Renal cortex interstitium (tissue), 11 donors: ENCODE measurements at regions not wholly inside any gene's neighbourhood (a gene's known extent, or its start where the extent isn't known, plus 50 kb on each side); places are given as distances from the start of the nearest gene placed in this dataset.
"Not testable (repeated sequence)": the region's sequence is repeated elsewhere in the genome, so short reads cannot be mapped to it uniquely, and the experiment has no call there.

Source experiments
- DNase-seq, 11 donors: peaks; one replicate each; pipeline ENCODE4 v3.0.0-alpha.2; 2013; ENCODE audit warnings: low read depth in 9 of 11, low spot score in 4 of 11; ENCODE audit errors: extremely low read depth in 1 of 11

DNA sequence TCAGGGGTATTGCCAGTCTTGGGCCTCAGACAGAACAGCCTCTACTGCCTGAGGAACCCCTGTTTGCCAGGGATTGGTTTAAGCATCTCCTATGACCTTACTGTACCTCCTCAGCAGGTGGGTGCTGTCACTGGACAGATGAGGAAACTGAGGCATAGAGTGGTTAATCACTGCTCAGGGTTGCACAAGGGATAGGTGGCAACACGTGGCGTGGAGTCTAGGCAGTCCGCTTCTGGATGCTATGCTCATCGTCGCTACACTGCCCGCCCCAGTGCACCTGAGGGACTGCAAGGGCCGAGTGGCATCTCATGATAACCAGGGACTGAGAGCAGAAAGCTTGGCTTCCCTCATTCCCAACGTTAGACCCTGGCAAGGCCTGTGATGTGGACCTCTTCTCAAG, 101.8 kb upstream of the SULF2 start:
- DNase-seq = no peak

DNA sequence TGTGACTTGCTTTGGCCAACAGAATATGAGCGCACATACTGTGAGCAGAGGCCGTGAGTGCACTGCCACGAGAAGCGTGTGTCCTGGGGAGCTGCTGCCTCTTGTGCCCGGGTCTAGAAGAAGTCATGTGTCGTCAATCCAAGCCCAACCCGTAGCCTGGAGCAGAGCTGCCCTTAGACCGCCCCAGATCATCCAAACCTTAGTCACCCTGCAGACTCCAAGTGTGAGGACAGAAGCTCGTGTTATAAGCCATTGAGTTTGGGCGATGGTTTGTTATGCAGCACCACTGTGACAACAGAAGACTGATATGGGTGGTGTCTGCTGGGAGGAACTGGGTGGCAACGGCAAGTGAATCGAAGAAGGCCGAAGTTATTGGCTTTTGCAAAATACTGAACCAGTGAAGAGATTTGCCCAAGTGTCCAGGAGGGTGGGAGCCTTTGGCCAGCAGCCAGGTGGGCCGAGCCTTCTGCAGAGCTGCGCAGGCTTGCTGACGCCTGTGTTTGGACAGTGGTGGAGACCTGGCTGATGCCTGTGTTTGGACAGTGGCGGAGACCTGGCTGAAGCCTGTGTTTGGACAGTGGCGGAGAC, 101.3 kb upstream of the SULF2 start:
- DNase-seq = no peak

DNA sequence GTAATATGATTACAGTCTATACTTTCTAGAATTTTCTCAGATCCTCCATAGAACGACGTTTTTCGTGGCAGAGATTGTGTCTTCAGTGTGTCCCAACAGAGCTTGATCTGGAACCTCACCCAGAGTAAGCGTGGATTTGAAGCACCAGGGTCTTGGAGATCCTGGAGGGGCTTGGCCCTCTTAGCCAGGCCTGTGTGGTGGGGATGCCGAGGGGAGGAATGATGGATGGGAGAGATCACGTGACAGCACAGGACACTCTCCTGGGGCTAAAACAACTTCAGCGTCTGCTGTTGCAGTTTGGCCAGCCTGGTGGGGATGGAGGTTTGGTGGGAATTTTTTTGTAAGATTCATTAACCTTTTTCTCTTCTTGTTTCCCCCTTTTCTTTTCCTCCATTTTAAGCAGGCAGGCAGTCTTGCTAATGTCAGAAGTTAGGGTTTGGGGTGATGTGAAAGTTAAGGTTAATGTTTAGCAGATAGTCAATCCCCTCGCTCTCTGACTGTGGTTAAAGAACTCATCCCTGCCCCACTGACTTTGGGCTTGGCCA, 100.7 kb upstream of the SULF2 start:
- no peak for DNase-seq

DNA sequence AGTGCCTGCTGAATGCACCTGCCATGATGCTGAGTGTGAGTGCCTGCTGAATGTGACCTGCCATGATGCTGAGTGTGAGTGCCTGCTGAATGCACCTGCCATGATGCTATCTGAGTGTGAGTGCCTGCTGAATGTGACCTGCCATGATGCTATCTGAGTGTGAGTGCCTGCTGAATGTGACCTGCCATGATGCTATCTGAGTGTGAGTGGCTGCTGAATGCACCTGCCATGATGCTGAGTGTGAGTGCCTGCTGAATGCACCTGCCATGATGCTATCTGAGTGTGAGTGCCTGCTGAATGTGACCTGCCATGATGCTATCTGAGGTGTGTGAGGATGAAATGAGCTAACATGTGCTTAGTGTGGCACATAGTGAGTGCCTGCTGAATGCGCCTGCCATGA, 98.7 kb upstream of the SULF2 start:
- not testable (repeated sequence) for DNase-seq

DNA sequence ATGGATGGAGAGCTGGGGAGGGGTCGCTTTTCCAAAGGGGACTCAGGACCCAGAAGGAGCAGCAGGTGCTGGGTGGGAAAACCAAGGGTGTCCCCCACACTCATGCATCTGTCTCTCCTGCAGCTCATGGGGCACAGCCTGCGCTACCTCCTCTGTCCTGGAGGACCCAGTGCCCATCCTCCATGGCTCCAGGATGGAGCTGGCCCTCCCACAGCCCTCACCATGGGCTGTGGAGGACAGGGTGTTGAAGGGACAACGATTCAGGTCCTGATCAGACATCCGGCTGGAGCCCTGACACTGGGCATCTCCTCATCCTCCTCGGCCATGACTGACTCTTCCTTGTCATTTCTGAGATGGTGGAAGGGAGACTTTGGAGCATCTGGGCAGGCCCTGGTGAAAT, 97.9 kb upstream of the SULF2 start:
- no peak for DNase-seq

DNA sequence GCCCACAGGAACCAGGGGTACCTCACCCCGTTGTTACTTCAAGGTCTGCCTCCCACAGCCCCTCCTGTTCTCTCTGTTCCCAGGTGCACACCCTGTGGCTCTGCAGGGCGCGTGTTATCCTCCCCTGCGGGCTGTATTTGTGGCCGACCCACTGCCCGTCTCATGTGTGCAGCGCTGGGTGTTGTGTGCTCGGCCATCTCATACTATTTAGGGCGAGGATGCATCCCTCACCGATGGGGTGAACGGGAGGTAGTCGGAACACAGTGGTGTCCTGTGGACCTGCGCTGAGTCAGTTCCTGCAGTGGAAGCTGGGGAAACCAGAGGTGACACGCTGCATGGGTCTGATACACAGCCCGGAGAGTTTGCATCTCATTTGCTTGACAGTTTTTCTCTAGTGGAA, 94.5 kb upstream of the SULF2 start:
- no peak for DNase-seq

DNA sequence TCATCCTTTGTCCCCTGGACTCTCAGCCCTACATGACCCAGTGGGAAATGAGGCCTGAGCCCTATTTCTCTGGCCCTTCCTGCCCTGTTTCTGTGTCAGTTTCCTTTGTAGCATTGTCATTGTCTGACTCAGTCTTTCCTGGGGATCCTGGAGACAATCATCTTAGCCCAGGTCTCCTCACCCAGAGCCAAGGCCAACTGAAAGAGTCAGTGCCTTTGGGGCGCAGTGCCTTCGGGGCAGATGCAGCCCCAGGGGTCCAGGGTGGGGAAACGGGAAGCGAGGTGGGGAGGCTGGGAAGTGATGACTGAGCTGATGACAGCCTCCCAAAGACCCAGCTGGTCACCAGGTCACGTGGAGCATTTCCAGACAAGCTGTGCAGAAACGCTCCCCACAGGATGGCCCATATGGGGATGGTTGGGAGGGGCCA, 93.3 kb upstream of the SULF2 start:
- no peak for DNase-seq

DNA sequence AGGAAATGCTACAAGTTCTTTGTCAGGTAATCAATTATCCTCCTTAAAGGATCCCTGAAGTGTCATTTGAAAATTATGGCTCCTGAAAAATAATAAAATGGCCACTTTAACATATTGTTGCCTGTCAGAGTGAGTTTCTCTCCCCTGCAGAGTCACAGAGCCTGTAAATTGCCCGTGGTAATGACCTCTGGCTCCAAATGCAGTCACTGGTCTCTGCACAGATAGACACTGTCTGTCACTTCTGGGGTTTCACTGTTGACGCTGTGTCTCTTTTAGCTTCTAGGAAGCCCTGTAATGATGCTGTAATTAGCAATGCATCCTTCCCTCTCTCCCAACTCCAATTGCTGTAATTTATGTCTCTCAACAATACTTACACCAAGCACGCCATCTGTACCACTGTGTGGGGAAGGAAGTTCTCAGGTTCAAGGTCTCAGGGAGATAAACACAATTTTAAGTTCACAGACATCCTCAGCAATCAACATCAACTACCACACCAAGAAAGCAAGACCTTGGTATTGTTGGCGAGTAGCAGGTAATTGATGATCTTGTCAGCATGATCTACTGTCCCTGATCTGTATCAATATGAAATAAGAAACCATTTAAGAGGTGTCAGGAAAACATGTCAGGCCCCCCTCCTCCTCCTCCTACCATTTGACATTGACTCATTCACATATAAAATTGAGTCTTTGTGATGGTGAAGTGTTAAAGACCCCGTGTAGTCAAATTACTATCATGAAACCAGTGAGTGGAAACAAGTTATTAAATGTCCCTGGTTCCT, 91.2 kb upstream of the SULF2 start:
- DNase-seq = peak in 2 of 11 donors; percentile 39 to 45

DNA sequence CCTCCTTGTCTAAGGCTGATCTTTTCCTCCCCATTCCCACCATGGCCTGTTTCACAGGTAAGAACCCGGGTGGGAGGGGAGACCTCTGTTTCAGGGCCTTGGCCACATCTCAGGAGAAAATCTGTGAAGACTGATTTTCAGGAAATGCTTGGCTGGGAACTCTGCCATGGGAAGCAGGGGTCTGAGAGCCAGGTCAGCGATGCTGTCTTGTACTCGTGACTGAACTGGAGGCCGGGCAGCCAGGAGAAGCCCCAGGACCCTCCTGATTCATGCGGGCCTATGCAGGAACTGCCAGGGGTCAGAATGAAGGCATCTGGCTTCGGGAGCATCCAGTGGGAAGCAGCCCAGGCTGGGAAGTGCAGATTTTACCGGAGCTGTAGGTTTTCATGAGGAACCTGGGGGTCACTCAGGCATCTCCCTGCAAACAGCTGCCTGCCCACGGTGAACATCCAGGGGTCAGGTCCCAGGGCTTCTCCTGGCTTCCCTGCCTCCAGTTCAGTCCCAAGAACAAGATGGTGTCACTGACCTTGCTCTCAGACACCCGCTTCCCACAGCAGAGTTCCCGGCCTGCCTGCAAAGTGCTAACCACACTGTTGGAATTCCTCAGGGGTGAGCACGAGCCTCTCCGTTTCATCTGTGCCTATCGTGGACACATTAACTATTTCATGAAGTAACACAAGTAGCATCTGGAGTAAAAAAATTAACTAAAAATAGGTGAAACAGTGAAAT, 90.2 kb upstream of the SULF2 start:
- no peak for DNase-seq

DNA sequence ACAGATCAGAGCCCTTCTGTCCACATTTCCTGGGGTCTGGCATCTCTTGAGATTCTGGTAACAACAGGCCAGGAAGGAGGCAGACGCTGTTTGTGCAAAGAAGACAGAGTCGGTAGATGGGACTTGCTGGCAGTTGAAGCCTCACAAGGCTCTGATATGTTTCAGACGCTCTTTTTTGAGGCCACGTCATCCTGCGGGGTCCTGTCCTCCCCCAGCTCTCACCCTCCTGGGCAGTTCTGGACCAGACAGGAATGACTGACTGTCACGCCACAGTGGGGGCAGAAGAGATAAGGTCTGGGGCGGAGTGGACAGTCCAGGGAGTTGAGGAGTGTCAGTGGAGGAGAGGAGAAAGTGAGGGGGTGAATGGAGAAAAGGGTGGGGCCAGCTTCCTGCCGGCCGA, 87.1 kb upstream of the SULF2 start:
- DNase-seq = no peak

DNA sequence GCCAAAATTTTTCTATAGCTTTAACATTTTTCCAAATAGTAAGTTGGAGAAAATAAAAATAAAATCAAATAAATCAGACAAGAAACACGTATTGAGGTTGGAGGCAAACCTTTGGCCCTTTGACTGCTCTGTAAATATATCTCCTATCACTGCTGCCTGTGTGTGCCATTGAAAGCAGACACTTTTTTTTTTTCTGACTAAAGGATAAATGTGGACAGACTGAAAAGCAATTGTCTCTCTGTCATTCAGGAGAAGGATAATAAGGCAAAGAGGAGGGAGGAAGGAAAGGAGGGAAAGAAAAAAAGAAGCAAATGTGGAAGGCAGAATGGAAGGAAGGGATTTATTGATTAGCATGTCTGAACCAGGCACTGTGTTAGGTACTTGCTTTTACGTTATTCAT, 85.2 kb upstream of the SULF2 start:
- no peak for DNase-seq

DNA sequence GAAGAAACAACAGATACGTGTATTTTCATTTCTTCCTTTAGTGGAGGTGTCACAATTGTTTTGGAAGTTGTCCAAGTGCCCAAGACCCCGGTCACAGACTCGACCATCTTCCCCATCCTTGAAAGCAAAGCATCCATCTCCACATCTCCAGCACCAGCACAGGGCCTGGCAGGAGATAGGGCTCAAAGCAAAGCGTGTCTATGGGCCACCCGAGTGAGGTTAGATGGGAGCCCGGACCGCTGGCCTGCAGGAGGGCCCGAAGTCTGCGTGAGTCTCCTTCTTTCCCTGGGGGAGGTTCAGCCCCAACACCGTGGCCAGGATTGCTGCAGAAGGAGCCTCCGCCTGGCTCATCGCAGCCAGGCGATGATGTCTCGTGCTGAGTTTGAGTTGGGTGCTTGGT, 83.5 kb upstream of the SULF2 start:
- no peak for DNase-seq

DNA sequence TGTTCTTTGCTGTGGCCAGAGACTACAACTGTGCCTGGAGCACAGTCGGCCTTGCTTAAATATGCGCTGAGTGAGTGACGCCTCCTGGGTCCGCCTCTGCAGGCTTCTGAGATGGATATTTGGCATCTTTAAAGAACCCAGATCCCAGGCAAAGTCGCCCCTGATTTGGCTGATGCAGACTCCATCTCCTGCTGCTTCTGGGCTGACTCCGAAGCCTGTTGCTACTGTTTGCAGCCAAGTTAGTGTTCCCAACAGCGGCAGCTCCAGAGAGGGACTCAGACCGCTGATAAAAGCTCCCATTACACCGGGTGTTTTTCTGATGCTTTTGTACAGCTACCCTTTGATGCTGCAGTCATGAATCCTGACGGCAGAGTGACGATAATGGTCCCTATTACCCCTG, 83.0 kb upstream of the SULF2 start:
- no peak for DNase-seq

DNA sequence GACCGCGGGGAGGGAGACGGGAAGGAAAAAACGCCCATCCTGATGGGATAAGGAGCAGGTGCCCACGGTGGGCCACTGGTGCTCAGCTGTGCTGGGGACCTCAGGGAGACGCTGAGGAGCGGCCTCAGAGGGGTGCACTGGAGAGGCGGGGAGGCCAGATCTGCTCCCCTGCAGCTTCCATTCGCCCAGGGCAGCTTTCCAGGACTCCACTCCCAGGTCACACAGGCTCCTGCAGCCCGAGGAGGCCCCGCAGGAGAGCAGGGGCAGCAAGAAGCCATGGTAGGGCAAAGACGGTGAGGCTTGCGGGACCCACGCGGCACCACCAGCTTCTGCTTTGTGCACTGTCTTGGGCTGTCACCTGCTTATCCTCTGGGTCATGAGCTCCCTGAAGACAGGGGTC, 82.5 kb upstream of the SULF2 start:
- DNase-seq = no peak

DNA sequence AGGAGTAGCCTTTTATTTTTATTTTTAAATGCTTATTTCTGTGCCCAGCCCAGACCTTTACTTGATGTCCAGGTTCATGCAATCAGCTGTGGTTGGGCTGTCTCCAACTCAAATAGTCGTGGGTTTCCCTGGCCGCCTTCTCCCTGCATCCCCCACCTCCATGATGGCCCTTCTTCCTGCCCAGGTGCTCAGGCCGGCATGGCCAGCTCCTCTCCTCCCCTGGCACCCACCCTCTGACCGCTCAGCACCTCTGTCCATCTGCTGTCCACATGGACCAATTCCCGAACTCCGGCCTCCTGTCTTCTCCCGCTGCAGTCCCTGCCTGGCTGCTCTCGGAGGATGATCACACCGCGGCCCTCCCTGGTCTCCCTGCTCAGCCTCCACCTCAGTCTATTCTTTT, 81.2 kb upstream of the SULF2 start:
- DNase-seq = no peak

DNA sequence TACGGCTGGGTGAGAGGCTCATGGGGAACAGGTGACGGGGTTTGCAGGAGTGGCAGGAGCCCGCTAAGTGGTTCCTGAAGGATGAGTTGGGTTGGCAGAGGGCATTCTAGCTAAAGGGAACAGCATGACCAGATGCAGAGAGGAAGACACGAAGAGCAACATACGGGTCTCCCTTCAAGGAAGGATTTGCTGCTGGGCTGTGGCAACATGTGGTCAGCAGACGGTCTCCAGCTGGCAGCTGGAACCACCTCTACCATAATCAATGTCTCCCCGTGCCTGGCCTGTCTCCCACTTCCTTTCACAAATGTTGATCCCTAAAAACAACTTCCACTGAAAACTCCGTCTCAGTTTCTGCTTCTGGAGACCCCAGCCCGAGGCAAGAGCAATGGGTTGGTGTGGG, 80.6 kb upstream of the SULF2 start:
- DNase-seq = no peak

DNA sequence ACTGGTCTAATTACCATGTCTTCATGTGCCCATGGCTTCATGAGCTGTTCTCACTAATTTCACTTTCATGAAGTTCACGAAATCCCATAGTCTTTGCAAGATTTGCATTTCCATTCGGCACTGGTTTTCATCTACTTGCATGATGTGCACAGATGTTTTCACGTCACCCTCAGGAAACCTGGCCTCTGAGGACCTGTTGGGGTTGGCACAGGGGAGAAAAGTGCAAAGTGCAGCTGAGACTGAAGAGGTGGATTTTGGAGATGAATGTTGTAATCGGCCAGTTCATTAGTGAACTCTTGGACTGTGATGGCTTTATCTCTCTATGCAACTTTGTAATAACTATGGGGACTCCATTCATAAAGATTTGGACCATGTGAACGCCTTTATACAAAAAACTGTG, 80.2 kb upstream of the SULF2 start:
- no peak for DNase-seq

DNA sequence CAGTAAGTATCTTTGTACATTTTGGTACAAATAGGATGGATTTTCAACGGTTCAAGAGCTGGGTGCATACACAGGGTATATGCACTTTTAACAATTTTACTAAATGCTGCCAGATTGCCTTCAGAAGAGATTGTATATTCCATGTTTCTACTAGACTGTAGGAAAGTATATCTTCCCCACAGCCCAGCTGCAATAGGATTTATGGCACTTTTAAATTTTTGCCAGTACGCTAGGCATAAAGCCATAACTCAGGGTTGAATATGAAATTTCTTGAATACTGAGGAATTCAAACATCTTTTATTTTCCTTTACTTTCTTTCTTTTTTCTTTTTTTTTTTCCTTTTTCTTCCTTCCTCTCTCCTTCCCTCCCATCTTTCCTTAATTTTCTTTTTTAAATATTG, 78.7 kb upstream of the SULF2 start:
- no peak for DNase-seq

DNA sequence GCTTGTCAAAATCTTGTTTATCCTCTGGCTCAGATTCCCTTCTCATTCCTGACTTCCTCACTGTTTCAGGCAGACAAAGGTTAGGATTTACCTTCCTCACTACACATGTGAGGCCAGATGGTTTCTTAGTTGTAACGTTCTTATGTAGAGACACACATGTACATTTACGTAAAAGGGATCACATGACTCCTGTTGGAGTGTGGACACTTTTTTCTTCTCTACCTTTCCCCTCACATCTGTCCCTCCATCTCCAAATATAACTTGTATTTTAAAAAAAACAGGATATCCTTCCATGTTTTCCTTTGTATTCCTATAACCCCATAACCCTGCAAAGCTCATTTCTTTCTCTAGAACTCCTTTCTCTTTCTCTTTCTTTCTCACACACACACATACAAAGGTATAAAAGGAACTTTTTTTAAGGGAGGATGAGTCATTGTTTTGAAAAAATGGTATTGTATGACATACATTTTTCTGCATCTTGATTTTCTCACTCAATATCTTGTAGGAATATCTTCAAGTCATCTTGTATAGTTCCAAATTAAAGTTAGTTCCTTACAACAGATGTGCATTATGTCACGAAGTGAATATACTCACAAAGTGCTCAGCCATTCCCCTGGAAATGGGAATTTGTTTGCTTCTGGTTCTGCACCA, 78.2 kb upstream of the SULF2 start:
- DNase-seq = no peak
